Uterus (tissue), 2 donors: ENCODE measurements at regions not wholly inside any gene's neighbourhood (a gene's known extent, or its start where the extent isn't known, plus 50 kb on each side); places are given as distances from the start of the nearest gene placed in this dataset.

Source experiments
- POLR2A ChIP-seq, 2 donors: fragments of 450-650 bp; IDR thresholded peaks; one replicate each; pipeline ENCODE4 v1.6.1; 2016; ENCODE audit warnings: antibody characterized with exemption in 2 of 2, mild to moderate bottlenecking in 1 of 2, moderate library complexity in 1 of 2
- TF ChIP-seq, protein P1 (sequence below), 4 experiments: fragments of 200-600 bp in 2 of 4; fragments of 450-650 bp in 2 of 4; sonication (generic) in 2 of 4; IDR thresholded peaks; one replicate each; pipeline ENCODE4 v1.5.1; 2016 to 2019; ENCODE audit warnings: antibody characterized with exemption in 4 of 4, mild to moderate bottlenecking in 2 of 4, moderate library complexity in 1 of 4

DNA sequence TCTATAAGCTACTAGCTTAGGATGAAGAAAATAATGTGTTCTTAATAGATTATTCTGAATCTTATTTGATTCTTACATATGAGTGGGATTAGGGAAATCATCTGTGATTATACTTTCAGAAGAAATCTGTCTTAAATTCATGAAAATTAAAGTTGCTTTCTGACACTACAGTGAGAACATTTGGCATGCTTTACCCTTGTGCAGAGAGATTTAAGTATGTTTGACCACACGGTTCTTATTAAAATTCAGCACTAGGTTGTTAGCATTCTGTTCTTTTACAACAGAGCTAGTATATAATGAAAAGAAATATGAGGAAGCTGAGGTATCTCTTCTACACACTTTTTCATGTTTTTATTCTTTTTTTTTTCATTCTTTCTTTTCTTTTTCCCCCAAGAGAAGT is 2723.9 kb downstream of the PCDH9 start:
- TF ChIP-seq, protein P1, sequence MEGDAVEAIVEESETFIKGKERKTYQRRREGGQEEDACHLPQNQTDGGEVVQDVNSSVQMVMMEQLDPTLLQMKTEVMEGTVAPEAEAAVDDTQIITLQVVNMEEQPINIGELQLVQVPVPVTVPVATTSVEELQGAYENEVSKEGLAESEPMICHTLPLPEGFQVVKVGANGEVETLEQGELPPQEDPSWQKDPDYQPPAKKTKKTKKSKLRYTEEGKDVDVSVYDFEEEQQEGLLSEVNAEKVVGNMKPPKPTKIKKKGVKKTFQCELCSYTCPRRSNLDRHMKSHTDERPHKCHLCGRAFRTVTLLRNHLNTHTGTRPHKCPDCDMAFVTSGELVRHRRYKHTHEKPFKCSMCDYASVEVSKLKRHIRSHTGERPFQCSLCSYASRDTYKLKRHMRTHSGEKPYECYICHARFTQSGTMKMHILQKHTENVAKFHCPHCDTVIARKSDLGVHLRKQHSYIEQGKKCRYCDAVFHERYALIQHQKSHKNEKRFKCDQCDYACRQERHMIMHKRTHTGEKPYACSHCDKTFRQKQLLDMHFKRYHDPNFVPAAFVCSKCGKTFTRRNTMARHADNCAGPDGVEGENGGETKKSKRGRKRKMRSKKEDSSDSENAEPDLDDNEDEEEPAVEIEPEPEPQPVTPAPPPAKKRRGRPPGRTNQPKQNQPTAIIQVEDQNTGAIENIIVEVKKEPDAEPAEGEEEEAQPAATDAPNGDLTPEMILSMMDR (IDR thresholded peaks at IDR 0.05), result no peak
- TF ChIP-seq POLR2A (IDR thresholded peaks at IDR 0.05), result no peak
